ENCODE measurements at regions not wholly inside any gene's neighbourhood (a gene's known extent, or its start where the extent isn't known, plus 50 kb on each side); places are given as distances from the start of the nearest gene placed in this dataset.

DNA sequence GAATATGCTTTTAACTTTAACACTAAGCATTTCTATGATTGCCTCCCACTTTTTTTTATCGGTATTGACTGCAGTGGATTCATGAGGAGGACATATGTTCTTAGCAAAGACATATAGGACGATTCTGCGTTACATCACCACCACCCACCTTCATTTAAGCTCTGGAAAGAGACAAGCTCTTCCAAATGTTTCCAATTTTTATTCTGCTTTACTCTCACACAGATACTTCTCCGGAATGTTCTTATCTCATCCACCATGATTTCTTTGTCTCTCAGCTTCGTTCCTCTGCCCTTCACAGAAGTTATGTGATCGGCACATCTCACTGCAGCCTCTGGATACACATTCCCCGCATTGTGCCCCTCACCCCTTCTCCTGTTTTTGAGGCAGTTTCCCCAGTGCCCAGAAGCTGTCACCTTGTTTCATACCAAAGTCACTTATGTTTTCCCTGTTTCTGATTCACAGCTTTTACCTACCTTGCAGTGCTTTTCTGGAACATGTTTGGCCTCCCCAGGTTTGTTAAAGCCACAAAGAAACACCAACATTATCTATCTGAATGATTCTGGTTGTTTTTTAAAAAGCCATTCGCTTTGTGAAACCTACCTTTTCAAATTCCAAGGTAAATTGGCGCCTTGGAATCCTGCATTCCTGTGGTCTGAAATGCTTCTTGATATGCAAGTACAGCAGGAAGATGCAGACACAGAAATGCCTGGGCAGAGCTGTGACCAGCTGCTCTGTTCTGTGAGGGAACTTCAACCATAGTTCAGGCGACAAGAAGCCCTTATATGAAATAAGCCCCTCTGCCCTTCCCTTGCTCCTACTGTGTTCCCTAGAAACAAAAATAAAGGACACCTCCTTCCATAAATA is 1020.2 kb downstream of the TTLL7 start:
- no peak for DNase-seq

DNA sequence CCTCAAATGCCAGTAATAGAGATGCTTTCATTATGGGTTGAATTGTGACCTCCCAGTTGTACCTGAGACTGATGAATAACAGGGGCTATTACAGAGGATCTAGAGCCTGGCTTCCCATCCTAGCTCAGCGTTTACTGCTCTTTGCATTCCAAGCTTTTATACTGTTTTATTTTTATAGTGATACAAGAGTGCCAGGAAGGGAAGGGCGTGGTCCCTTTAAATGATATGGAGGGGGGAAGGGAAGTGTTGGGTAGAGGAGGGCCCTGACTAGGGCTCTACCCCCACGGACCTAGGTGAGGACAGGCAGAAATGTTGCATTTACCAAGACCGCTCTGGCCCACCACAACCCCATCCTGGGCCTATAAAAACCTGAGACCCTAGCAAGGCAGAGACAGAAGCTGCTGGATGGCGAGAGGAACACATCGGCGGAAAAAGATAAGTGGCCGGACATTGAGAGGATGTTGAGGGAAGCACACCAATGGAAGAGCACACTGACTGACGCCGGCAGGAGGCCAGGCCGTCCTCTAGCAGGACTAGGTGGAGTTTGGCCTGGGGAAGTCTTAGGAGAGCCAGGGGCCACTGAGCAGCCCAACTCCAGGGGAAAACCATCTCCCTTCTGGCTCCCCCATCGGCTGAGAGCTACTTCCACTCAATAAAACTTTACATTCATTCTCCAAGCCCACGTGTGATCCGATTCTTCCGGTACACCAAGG is 1025.9 kb downstream of the TTLL7 start:
- DNase-seq = no peak

DNA sequence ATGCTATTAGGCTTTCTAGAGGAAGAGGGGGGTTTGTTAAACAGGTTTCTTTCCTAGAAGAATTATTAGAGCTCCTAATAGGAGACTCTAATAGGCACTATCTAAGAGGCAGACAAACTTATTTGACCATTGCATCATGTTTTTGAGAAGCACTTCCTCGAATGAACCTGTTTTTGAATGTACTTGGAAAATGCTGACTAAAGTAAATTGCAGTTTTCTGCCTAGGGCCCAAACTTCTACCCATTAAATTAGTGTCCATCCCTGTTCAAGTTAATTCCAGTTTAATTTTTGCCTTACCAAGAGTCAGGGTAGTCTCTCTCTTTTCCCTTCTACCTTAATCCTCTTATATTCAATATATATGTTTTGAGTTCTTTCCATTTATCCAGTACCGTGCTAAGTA is 1029.6 kb downstream of the TTLL7 start:
- no peak for DNase-seq

DNA sequence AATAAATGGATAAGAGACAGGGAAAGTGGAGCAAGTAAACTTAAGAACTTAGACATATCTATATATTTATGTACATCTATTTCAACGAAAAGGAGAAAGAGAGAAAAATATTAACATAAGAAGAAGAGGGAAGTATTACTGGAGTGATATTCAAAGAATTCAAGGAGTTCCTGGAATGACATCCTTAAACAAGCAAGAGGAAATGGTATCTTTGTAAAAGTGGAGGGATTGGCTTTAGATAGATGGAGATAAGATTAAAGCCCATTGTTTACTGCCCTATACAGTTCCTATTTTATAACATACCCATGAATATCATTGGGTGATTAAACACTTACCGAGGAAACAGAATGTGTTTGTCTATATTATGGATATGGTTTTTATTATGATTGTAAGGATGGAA is 1036.3 kb downstream of the TTLL7 start:
- DNase-seq = no peak

DNA sequence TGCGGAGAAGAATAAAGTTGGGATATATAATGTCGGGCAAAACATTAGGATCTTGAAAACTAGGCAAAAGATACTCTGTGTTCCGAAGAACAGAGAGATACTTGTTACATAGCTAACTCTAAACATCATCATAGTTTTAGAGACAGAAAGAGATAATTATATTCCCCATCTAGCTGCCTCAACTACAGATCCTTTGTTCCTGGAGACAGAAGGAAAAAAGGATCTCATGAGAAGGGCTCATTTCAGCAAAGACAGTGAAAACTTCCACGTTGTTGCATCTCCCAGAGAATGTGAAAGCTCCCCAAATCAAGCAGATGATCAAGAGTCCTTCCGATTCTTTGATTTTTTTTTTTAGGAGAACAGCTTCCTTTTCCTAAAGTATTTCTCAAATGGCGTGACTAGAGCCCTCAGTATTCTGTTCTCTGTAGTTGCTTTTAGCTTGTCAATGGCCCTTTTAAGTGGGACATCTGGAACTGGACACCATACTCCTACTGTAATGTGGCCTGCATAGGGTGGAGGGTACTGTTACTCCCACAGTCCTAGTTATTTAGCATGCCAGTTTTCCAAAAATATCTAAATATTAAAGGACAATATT is 1048.2 kb downstream of the TTLL7 start:
- DNase-seq = peak in 5 of 56 donors; percentile 2 to 22 (median 4)

DNA sequence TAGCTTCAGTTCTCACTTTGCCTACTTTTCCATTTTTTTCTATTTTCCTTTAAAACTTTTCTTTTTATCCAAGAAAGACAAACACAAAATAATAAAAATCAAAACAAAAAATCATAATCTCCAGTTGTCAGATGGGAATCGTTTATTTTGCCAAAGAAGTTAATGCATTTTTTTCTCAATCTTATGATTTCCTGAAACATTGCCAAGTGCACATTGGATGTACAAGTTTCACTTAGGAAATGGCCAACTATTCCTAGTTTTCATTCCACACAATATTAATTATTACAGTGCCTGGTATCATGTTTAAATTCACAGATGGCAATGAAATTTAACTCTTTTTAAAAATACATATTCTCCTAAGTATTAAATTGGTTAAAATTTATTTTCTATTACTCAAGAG is 1050.5 kb downstream of the TTLL7 start:
- no peak for DNase-seq

DNA sequence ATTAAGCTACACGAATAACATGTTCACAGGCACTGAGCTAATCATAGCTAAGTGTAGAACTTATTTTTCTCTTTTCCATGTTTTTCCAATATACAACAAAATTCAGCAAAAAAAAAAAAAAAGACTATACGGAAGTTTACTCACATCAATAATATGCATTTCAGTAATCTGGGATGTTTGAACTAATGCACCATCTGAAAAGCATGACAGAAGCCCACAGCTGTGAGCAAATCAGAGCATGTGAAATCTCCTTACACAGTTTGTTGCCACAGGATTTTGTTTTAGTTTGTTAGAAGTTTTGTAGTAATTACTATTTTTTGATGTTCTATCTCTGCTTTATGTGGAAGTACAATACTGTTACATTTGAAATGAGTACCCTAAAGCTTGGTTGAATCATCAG is 1051.7 kb downstream of the TTLL7 start:
- DNase-seq = no peak

DNA sequence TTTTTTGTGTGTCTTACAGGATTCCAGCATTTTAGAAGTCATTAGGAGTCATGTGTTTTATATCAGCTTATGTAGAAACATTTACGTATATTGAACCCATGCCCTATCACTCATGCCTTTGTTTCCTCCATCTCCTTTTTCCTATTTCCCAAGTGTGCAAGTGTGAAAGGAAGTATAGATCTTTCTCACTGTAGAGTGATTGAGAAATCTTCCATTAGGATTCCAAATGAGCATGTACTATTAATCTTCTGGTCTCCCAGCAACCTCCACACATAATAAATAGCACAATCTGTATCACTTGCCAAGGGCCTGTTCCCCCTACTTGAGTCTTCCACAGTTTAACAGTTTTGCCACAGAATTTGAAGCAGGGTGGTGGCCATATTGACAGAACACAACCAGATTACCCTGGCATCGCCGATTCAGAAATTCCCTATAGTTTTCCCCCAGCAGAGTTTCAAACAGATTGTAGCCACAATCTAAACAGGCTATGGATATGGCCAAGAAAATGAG is 1052.8 kb downstream of the TTLL7 start:
- DNase-seq = no peak

DNA sequence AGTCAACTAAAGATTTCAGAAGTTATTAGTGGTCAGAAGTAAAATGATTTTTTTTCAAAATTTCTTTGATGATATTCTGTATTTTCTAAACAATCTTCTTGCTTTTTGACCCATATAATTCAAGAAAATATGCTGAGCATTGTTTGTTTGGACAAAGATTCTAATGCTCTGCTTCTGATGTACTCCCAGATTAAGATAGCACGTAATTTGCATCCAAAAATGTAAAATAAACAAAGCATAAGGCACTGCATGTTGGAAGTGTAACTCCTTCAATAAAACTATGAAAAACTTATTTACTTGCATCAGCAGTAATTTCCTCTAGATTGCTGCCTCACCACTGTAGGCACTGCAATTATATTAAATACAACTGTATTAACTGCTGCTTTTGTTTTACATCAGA is 1054.1 kb downstream of the TTLL7 start:
- DNase-seq = no peak

DNA sequence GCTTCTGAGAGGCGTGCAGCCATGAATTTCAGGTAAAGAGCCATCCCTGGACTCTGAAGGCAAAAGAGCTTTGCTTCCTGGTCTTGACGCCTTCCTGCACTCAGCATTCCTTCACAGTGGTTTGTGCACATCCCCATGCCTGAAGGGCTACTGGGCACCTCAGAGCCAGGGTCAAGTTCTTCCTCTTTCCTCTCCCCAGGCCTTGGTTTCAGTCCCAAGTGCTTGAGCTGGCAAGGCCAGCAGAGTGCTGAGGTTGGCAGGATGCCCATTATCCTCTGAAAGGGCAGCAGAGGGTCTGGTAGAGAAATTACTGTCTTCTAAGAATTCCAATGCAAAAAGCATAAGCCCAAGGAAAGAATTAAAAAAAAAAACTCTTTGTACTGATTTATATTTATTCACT is 1064.9 kb downstream of the TTLL7 start:
- peak in 7 of 56 donors; percentile 1 to 37 (median 8) for DNase-seq

DNA sequence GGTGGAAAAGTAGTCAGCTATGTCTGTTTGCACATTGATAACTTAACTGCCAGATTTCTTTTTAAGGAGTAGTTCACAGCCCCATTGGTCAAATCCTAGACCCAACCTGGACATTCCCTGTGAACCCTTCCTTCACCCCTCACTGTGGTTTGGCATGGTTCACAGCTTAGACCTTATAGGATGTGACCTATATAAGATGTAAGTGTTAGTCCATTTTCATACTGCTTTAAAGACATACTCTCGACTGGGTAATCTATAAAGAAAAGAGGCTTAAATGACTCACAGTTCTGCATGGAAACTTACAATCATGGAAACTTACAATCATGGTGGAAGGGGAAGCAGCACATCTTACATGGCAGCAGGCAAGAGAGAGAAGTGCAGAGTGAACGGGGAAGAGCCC is 1066.2 kb downstream of the TTLL7 start:
- DNase-seq = no peak

DNA sequence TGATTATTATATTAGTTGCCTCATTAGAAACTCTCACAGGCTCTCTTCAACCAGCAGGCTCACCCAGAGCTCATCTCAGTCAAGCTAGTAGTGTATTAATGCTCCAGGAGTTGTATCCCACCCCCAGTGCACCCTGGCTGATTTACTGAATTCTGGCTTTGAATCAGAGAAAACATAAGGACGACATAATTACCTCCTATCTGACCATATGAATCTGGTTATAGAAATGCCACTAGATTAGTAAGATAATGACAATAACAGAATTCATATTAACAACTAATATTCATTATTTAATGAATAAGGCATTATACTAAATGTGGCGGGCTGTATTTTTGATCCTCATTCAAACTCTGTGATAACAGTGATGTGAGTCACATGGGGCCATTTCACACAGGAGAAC is 1066.7 kb downstream of the TTLL7 start:
- no peak for DNase-seq

DNA sequence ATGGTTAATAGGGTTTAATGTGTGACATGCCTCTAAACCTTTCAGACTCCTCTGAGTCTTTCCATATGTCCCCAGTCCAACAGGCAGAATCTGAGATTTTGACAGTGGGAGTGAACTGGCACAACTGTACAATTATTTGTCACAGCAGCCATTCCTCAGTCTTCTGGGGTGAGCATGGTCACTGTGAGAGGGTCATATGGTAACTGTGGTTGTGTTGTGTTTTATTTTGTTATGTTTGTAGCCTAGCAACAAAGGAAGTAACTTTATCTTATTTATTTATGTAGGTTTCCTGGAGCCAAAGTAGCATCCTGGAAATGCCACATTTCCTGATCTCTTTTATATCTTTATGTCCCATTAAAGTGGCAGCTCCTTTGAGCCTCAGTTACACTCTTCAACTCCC is 1067.9 kb downstream of the TTLL7 start:
- DNase-seq = no peak

DNA sequence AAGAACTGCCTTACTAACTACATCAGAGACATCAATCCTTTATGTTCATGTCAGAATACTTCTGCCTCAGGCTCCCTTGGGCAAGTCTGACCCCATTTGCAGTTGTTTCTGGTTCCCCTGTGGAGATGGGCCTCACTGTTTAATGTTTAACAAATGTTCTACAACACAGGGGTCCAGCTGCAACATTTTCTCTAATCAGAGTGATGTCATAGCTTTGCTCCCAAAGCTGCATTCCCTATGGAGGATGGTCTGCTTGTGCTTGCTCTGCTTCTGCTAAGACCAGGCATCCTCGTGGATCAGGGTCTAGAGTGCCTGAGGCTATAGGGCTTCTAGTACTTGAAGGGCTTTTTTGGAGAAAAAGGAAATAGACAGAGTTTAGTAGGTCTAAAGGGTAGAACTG is 1071.2 kb downstream of the TTLL7 start:
- no peak for DNase-seq

DNA sequence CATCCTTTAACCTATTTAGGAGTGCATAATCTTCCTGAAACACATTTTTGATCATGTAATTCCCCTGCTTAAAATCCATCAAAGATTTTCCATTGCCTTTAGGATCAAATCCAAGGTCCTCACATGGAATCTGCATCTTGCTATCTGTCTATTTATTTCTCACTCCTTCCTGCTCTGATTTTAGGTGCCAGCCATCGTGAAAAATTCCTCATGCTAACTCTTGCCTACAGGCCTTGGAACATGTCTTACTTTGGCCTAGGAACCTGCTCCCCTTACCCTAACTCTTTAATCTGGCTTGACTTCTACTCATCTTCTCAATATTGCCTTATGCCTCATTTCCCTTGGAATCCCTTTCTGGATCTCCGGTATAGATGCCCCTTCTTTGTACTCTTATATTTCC is 1074.3 kb downstream of the TTLL7 start:
- no peak for DNase-seq

DNA sequence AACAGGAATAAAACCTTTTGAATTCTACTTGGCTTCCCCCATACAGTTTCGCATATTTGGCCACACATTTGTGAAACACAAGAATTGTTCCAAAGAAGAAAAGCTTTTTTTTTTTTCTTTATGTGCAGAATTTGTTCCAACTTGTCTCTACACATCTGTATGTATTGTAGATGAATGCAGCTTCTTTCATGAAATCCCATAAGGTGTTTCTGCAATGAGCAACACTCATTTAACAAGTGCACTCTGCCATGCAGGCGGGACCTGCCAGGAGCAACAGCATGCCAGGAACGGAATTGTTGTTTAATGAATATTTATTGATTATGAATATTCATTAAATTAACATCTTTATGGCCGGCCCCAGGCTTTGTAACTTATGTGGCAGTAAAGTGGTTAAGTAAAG is 1075.0 kb downstream of the TTLL7 start:
- no peak for DNase-seq

DNA sequence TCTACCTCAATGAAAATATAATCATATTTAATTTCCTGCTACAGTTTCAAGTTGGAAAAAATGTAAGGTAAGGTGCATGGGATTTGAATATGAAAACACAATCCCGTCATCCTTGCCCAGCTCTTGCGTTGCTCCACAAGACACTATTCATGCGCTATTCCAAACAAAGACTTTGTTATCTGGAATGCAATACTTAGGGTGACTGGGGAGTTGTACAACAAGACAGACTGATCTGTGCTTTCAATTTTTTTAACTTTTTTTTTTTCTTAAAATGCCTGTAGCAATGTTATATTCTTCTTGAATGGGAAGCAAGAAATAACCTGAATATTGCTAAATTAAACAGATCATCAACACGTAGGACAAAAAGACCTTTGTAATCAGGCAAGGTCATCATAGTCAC is 1077.2 kb downstream of the TTLL7 start:
- DNase-seq = no peak

DNA sequence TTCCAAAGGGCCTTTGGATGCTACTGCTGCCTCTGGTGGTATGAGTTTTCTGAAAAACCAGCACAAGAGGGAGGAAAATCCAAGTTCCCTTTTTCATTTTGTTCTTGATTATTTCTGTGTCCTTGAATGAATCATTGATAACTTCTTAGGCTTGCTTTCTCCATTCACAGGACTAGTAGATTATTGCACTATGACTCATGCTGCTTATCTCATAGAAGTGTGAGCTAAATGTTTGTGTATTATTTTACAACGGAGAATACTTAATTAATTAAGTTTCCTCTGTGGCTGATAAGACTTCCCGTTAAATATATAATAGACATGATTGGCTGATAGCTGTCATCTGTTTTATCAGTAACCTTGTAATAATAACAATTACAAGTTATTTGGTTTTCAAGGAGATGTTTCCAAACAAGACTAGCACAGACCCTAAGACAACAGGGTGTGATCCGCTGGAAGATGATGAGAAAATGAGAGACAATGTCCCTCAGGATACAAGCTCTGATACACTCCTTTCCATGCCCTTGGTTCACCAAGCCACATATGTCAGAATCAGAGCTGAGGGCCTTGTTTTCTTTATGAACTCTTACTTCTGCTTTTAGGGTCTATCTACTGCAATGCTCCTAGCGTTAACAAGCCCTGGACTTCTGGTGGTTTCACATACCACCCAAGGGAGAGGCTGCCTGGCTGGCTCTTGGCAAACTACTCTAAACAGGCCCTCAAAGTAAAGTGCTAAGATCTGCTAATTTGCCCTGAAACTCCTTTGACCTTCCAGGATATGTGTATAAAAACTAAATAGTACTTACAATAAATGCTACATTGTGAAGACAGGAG is 1078.3 kb downstream of the TTLL7 start:
- DNase-seq = peak in 1 of 56 donors; percentile 7

DNA sequence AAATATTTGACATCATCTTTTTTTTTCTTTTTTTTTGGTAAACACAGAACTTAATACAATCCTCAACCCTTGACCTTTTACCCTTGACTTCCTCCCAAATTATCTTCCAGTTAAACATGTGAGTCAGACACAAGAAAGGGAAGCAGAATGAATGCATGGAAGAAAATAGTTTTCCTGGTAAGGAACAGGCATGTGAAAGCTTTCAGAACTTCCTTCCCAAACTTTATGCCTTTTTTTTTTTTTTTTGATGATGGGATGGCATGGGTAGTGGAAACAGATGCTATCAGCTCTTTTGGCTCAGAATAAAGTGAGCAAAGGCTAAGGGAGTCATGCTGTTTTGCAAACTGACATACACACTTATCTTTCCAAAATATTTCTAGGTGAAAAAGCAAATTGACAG is 1079.1 kb downstream of the TTLL7 start:
- no peak for DNase-seq

DNA sequence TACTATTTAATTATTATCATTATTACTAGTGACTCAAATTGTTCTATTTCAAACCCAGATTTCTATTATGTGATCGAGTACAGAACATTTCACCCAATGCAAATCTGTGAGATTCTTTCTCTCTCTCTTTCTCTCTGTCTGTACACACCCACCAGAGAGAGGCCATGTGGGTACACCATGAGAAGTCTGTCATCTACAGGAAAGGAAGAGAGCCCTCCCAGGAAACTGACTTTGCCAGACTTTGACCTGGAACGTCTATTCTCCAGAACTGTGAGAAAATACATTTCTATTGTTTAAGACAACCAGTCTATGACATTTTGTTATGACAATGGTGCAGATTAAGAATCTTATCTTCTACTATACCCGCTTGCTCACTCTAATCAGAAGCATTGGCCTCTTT is 1091.6 kb downstream of the TTLL7 start:
- DNase-seq = no peak

DNA sequence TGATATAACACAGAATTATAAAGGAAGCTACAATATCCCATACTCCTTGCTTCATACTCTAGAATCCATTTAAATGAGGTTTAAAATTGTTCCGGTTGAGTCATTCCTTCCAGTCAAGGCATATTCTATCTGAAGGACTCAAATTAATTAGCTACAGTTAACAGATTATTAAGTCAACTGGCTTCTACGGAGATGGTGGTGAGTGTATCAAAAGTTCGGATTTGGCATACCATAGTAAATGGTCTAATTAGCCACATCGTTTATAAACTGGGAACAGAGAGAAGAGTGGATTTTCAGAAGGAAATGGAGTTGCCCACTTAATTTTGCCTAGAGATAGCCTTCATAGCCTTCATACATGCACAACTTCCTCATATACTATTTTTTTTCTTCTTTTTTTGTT is 1095.3 kb downstream of the TTLL7 start:
- no peak for DNase-seq
